HG03460 (cell line): ENCODE measurements at regions not wholly inside any gene's neighbourhood (a gene's known extent, or its start where the extent isn't known, plus 50 kb on each side); places are given as distances from the start of the nearest gene placed in this dataset.

Experiments used
- ATAC-seq: cut with Tn5 transposase; IDR thresholded peaks from one replicate; pipeline ENCODE4 v1.9.1; 2021; ENCODE audit not compliant: unreplicated experiment

DNA sequence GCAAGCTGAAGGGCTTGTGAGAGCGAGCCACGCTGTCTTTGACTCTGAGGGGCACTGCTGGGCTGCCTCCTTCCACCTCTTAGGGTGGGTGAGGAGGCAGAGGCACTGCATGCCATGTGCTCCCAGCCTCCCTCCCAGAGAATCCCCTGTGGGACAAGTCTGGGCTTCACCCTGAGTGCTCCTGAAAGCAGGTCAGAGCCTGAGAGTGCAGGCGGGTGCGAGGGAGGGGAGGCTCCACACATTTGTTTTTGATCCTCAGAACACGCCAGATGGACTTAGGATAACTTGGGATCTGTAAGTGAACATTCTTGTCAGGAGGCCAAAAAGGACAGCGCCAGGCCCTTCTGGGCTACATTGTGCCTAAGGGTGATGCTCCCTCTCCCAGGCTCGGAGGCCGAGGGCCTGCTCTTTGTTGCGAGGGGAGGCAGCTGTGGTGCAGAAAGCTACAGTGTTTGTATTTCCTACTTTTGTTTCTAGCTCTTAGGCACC, 155.4 kb downstream of the TMX1 start:
- ATAC-seq = no peak

DNA sequence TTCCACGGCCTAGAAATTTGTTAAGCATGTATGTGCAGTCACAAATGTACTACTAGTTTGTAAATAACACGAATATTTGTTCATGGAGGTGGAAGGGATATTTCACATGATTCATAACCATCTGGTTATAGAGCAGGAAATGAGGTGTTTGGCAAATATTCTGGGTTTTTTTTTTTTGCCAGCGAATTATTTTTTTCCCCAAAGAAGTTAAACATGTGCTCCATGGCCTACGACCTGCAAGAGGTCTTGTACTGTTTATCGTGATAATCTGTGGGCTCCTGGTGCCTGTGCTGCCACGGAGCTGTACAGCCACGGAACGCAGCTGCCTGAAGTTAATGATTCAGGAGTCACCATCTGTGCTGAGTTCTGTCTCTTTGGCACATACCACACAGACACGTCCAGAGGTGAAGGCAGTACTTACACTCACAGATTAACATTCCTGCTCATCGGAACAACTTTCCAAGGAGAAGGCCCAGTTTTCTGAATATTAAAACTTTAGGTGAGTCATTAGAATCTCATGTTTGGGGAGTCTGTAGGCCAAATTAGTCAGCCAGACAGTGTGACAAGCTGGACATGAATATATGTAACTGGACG, 156.3 kb downstream of the TMX1 start:
- ATAC-seq = no peak

- no peak for ATAC-seq
Observed at GRCh38 chr14:51398898-51399297, 158.9 kb downstream of the TMX1 start.

- ATAC-seq = no peak
Observed at GRCh38 chr14:51400139-51400538, 160.1 kb downstream of the TMX1 start.

- no peak for ATAC-seq
Observed at GRCh38 chr14:51401272-51401671, 161.2 kb downstream of the TMX1 start.

DNA sequence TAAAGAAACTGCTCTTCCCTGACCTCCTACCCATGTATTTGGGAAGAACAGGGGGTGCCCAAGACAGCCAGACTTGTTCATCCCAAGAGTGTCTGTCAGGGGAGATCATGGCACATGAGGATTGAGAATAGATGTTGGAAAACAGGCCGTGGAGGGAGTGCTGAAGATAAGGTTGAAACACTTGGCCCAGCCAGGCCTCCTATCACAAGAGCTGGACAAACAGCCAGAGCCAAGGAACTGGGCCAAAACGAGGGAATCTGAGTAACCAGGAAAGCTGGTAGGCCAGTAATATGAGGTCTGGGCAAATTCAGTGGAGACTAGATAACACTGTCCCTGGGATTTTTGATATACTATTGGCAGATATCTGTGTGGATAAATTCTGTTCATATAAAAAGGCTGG, 161.7 kb downstream of the TMX1 start:
- ATAC-seq = no peak

GRCh38 chr14:51410897-51411296, 170.8 kb downstream of the TMX1 start:
- no peak for ATAC-seq

- ATAC-seq = no peak
Observed at GRCh38 chr14:51419685-51420084, 179.6 kb downstream of the TMX1 start.

GRCh38 chr14:51422704-51423103, 182.7 kb downstream of the TMX1 start:
- ATAC-seq = no peak

- ATAC-seq = no peak
Observed at GRCh38 chr14:51424041-51424440, 184.0 kb downstream of the TMX1 start.

DNA sequence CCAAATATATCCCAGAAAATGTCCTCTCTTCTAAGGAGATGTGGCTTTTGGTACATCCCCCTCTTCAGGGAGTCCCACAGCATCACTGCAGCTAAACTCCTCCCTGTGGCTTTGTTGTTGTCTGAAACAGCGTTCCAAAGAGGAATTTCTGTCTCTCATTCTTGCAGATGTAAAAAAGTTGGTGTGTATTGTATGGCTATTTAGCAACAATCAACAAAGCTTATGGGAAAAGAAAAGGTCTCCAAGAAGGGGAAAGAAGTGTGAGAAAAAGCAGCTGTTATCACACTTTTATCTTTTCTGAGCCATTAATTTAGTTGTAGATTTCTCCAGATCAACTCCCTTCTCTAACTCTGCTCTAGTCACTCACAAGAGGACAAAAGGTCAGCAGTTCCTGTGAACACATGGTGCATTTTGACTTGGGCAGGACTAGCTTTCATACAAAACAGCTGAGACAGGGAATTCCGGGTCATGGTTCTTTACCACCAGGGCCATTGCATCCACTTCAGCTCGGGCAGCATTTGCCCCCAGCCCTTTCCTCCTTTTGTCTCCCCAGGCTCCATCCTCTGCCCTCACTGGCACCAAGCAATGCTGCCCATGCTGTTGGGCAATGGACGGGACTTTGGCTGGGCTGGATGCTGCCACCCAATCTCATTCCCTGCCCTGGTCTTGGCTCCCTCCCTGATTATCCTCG, 184.7 kb downstream of the TMX1 start:
- ATAC-seq = no peak

DNA sequence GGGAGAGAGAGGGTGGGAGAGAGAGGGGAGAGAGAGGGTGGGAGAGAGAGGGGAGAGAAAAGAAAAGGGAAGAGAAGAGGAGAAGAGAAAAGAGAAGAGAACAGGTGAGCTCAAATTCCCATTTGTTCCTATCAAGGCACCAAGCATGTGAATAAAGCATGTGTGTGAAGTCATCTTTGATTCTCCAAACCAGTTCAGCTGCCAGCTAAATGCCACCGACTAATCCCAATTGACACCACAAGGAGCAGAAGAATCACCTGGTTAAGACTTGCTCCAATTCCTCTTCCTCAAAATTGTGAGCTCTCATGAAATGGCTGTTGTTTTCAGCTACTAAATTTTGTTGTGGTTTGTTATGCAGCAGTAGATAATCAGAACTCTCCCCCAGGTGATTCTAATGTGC, 188.9 kb downstream of the TMX1 start:
- ATAC-seq = no peak

- ATAC-seq = no peak
Observed at GRCh38 chr14:51430079-51430478, 190.0 kb downstream of the TMX1 start.

GRCh38 chr14:51430633-51431032, 190.6 kb downstream of the TMX1 start:
- ATAC-seq = no peak

DNA sequence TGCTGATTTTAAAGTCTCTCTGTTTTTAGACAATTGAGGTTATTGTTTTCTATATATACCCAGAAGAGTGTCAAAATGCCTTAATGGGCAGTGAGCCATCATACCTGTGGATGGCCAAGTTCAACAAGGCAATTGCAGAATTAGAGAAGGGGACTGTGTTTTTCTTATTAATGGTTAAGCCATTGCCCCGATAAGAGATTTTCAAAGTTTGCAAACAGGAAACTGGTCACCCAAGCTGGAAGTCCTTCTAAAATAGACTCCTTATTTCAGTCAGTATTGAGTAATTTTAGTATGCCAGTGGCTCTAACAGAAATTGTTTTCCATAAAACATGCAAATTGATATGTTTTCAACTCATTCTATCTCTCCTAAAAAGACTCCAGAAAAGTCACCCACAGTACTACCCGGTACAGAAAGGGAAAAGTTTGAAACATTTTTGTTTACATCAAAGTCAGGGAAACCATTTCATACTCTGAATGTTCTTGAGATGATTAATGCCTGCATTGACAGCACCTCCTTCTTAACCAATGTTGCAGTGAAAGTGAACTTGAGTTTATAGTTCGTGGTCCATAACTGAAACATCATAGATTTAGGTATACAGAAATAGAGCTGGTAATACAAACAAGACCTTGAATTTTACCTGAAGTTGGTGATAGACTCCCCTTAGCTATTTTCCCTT, 191.1 kb downstream of the TMX1 start:
- ATAC-seq = peak; percentile 61

DNA sequence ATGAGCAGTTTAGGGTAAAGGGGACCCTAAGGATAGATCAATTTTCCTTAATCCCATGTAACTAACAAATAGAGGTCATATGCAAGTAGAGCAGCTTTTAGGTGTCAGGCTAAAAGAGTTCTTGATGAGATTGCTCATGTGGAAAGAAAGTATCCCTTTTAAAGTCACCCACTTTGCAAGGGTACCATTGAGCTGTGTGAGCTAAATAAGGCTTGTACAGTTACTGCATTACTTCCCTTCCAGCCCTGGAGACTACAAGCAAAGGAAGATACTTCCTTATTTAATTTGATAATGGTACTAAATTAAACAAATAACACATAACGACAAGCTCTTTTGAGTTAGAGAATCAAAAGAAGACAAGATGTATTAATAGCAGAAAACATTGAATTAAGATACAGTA, 191.7 kb downstream of the TMX1 start:
- ATAC-seq = no peak

DNA sequence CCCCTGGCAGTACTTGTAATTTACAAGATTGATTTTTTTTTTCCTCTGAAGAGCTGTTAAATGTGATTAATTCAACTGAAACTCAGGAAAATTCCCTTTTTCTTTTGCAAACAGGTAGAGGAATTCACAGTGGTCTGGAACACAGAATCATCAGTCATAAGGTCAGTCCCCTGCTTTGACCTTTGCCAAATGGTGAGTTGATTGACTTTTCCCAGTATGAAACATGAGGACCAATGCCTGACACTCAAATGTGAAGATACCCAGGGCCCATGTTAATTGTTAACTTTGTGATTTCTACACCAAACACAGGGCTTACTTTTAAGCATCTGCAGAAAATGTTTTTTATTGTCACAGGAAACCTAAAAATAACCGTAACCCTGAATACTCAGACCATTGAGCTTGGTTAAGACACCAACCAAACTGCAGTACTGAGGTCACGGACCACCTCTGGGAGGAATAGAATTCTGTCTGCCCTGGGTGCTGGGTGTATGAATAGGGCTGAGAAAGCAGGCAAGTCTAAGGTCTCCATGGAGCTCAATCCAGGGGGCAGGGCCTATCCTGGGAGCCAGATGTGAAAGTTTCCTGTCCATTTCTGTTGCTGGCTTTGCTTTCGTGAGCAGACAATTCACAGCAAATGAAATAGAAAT, 192.4 kb downstream of the TMX1 start:
- ATAC-seq = no peak

DNA sequence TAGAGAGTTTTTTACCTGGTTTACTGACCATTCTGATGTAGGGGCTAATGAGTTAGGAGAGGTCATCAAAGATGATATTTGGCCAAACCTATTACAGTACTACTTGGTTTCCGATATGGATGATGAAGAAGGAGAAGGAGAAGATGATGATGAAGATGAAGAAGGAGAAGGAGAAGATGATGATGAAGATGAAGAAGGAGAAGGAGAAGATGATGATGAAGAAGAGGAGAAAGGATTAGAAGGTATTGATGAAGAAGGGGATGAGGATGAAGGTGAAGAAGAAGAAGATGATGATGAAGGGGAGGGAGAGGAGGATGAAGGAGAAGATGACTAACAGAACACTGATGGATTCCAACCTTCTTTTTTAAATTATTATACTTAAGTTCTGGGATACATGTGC, 196.6 kb downstream of the TMX1 start:
- no peak for ATAC-seq

DNA sequence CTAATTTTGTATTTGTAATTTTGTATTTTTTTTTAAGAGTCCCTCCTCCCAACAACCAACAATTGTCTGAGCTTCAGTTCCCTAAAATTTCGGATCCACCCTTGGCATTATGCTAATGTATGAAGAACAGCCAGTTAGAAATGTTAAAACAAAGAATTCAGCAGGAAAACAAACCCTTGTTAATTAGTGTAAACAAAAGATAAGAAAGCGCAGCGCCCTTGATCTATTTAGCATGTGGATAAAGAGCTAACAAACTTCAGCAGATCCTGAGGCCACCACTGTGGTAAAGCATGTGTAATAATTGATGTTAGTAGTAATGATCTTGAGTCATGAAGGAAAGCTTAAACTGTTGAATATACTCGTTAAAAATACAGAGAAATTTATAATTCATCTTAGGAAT, 199.8 kb downstream of the TMX1 start:
- ATAC-seq = no peak

- ATAC-seq = no peak
Observed at GRCh38 chr14:51441001-51441400, 201.0 kb downstream of the TMX1 start.

- no peak for ATAC-seq
Observed at GRCh38 chr14:51442513-51443175, 202.6 kb downstream of the TMX1 start.
